Osteoblast (primary cell): ENCODE measurements at regions not wholly inside any gene's neighbourhood (a gene's known extent, or its start where the extent isn't known, plus 50 kb on each side); places are given as distances from the start of the nearest gene placed in this dataset.

Experiments used
- DNase-seq: peaks from one replicate; pipeline ENCODE4 v3.0.0; 2011; ENCODE audit warnings: low spot score, mixed read lengths; ENCODE audit not compliant: insufficient read length; ENCODE audit errors: missing footprints
- H2AFZ ChIP-seq: 2 replicates; pipeline ENCODE4 v1.6.0; 2011; ENCODE audit warnings: mild to moderate bottlenecking, low read length
- H3K27ac ChIP-seq: 2 replicates; pipeline ENCODE4 v1.5.1; 2011; ENCODE audit warnings: mild to moderate bottlenecking, low read depth, low read length, moderate library complexity
- H3K27me3 ChIP-seq: 2 replicates; pipeline ENCODE4 v1.6.0; 2012; ENCODE audit warnings: mild to moderate bottlenecking, control low read depth, inconsistent platforms, low read length, moderate library complexity; ENCODE audit not compliant: insufficient read depth
- H3K36me3 ChIP-seq: 2 replicates; pipeline ENCODE4 v1.5.1; 2011; ENCODE audit warnings: mild to moderate bottlenecking, low read length, control low read depth, moderate library complexity; ENCODE audit not compliant: insufficient read depth
- H3K4me1 ChIP-seq: 2 replicates; pipeline ENCODE4 v1.5.1; 2011; ENCODE audit warnings: mild to moderate bottlenecking, low read length, control low read depth, moderate library complexity; ENCODE audit not compliant: insufficient read depth
- H3K4me2 ChIP-seq: 2 replicates; pipeline ENCODE4 v1.6.0; 2011; ENCODE audit warnings: mild to moderate bottlenecking, low read length; ENCODE audit not compliant: insufficient read depth
- H3K4me3 ChIP-seq: fragments of 200-600 bp; sonication (generic); 3 replicates; pipeline ENCODE4 v1.5.1; 2012; ENCODE audit warnings: mild to moderate bottlenecking, low read length, inconsistent platforms; ENCODE audit not compliant: insufficient read depth
- H3K79me2 ChIP-seq: 2 replicates; pipeline ENCODE4 v1.6.0; 2012; ENCODE audit warnings: mild to moderate bottlenecking, low read length, control low read depth, inconsistent platforms; ENCODE audit not compliant: insufficient read depth
- H3K9me3 ChIP-seq: 2 replicates; pipeline ENCODE4 v1.5.1; 2011; ENCODE audit warnings: low read depth, low read length, control low read depth
- H4K20me1 ChIP-seq: 2 replicates; pipeline ENCODE4 v1.6.0; 2012; ENCODE audit warnings: mild to moderate bottlenecking, low read length, control low read depth; ENCODE audit not compliant: insufficient read depth
- CTCF ChIP-seq: IDR thresholded peaks from 2 replicates; pipeline ENCODE4 v1.5.1; 2011; ENCODE audit warnings: mild to moderate bottlenecking, low read depth, low read length, moderate library complexity; ENCODE audit errors: extremely low read depth

- Histone ChIP-seq H3K27me3 (no peaks in the 10 kb centered on the region), H3K4me1 (no peaks in the 10 kb centered on the region), H3K4me2 (no peak overlapping the region)
These were observed 355.3 kb downstream of the RNF144B start for GRCh38 chr6:18742406-18742805.

GRCh38 chr6:18746727-18747126 is 359.6 kb downstream of the RNF144B start:
- Histone ChIP-seq H3K4me1 (no peaks in the 10 kb centered on the region), H3K27me3 (no peaks in the 10 kb centered on the region), H3K79me2 (no peaks in the 10 kb centered on the region), H3K36me3 (no peaks in the 10 kb centered on the region), H3K4me2 (no peak overlapping the region), H4K20me1 (no peaks in the 10 kb centered on the region), H2AFZ (no peak overlapping the region), H3K9me3 (no peaks in the 10 kb centered on the region), H3K4me3 (no peak overlapping the region), H3K27ac (no peak overlapping the region)
- DNase-seq, result no peak
- TF ChIP-seq CTCF, result no peak

More at GRCh38 chr6:18742406-18742805, 355.3 kb downstream of the RNF144B start:
- no peak overlapping the region for H2AFZ ChIP-seq
- no peaks in the 10 kb centered on the region for H3K9me3 ChIP-seq
- no peak for TF ChIP-seq CTCF
- no peak overlapping the region for H3K27ac ChIP-seq
- H3K79me2 ChIP-seq, result no peaks in the 10 kb centered on the region
- no peaks in the 10 kb centered on the region for H3K36me3 ChIP-seq
- no peak overlapping the region for H3K4me3 ChIP-seq
- DNase-seq, result no peak
- no peaks in the 10 kb centered on the region for H4K20me1 ChIP-seq

GRCh38 chr6:18748314-18748713 is 361.2 kb downstream of the RNF144B start:
- Histone ChIP-seq H2AFZ (no peak overlapping the region), H3K9me3 (no peaks in the 10 kb centered on the region), H3K4me2 (no peak overlapping the region), H3K79me2 (no peaks in the 10 kb centered on the region), H3K27ac (no peak overlapping the region), H3K4me1 (no peaks in the 10 kb centered on the region), H3K4me3 (no peak overlapping the region), H3K27me3 (no peaks in the 10 kb centered on the region), H3K36me3 (no peaks in the 10 kb centered on the region), H4K20me1 (no peaks in the 10 kb centered on the region)
- no peak for TF ChIP-seq CTCF
- DNase-seq, result no peak

- Histone ChIP-seq H3K27ac (no peak overlapping the region), H3K4me2 (no peak overlapping the region), H3K36me3 (no peaks in the 10 kb centered on the region), H2AFZ (no peak overlapping the region), H3K79me2 (no peaks in the 10 kb centered on the region), H3K4me3 (no peak overlapping the region), H3K4me1 (no peaks in the 10 kb centered on the region), H3K27me3 (no peaks in the 10 kb centered on the region), H4K20me1 (no peaks in the 10 kb centered on the region), H3K9me3 (no peaks in the 10 kb centered on the region)
- no peak for TF ChIP-seq CTCF
- no peak for DNase-seq
These were observed 365.3 kb downstream of the RNF144B start for GRCh38 chr6:18752278-18753068.
